ENCODE measurements at regions not wholly inside any gene's neighbourhood (a gene's known extent, or its start where the extent isn't known, plus 50 kb on each side); places are given as distances from the start of the nearest gene placed in this dataset.

- no peak for TF ChIP-seq CTCF (conservative IDR thresholded peaks at IDR 0.05; ENCODE audit: low read depth, low read length)
- TF ChIP-seq EZH2phosphoT487 (IDR thresholded peaks at IDR 0.05; ENCODE audit: borderline replicate concordance, low read length), result no peak
Observed at GRCh38 chr19:29882719-29883105, 59.3 kb upstream of the URI1 start.

Measured in PC-3 (cell line).